Posterior vena cava (tissue), 2 donors: ENCODE measurements at regions not wholly inside any gene's neighbourhood (a gene's known extent, or its start where the extent isn't known, plus 50 kb on each side); places are given as distances from the start of the nearest gene placed in this dataset.
"Not testable (repeated sequence)": the region's sequence is repeated elsewhere in the genome, so short reads cannot be mapped to it uniquely, and the experiment has no call there.

Source experiments
- DNase-seq: peaks from one replicate; pipeline ENCODE4 v3.0.0-alpha.2; 2020; ENCODE audit warnings: low spot score
- intact Hi-C, 2 donors: fragments of 100-400 bp; cut with DNase I; formaldehyde crosslinking; loops; one replicate each; pipeline versions ENCODE4 v1.14.1 to v1.14.2; 2022 to 2023
- donor health status: DM: yes; HTN: yes; CAD: no.
- donor health status: DM: yes; HTN: yes; CAD: no.

DNA sequence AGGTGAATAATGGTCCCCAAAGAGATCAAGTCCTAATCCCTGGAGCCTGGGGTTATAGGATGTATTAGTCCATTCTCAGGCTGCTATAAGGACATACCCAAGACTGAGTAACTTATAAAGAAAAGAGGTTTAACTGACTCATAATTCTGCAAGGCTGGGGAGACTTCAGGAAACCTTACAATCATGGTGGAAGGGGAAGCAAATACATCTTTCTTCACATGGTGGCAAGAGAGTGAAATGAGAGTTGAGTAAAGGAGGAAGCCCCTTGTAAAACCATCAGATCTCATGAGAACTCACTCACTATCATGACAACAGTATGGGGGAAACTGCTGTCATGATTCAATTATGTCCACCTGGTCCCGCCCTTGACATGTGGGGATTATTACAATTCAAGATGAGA is 142.9 kb upstream of the ANKRD28 start:
- intact Hi-C loops: no loop called here
- DNase-seq: no peak

DNA sequence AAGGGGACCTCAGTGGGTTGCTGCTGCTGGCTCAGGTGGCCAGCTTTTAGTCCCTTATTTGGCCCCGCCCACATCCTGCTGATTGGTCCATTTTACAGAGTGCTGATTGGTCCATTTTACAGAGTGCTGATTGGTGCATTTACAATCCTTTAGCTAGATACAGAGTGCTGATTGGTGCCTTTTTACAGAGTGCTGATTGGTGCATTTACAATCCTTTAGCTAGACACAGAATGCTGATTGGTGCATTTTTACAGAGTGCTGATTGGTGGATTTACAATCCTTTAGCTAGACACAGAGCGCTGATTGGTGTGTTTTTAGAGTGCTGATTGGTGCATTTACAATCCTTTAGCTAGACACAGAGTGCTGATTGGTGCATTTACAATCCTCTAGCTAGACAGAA is 143.7 kb upstream of the ANKRD28 start:
- intact Hi-C loops, DNase-seq: not testable (repeated sequence)

DNA sequence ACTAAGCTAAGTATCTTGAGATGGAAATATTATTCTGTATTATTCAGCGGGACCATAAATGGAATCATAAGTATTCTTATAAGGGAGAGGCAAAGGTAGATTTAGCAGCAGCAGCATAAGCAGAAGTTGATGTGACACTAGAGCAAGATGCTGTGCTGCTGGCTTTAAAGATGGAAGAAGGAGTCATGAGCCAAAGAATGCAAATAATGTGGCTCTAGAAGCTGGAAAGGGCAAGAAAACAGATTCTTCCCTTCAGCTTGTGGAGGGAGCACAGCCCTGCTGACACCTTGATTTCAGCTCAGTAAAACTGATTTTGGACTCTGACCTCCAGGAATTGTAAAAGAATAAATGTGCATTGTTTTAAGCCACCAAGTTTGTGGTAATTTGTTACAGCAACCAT is 144.2 kb upstream of the ANKRD28 start:
- intact Hi-C loops: no loop called here

DNA sequence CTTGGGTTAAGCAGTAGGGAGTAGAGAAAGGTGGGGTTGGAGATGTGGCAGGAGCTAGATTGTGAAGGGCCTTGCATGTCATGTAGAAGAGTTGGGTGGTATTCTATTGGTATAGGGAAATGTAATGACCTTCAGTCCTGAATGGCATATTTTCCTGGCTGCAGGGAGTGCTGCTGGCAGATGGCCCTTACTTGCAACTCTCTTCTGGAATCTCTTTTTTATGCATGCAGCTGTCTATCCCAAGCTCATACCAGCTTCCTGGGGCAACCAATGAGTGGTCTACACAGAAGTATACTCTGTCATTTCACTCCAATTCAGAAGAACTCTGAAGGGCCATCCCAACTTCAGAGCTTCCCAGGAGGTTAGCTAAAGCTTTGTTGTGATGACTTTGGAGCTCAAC is 144.7 kb upstream of the ANKRD28 start:
- no peak for DNase-seq
- intact Hi-C loops: no loop called here

More for the DNA sequence above, 144.2 kb upstream of the ANKRD28 start:
- no peak for DNase-seq

GRCh38 chr3:15942936-15943335 is 145.2 kb upstream of the ANKRD28 start:
- intact Hi-C loops: no loop called here
- no peak for DNase-seq

GRCh38 chr3:15948388-15948787 is 150.6 kb upstream of the ANKRD28 start:
- intact Hi-C loops: no loop called here
- no peak for DNase-seq

DNA sequence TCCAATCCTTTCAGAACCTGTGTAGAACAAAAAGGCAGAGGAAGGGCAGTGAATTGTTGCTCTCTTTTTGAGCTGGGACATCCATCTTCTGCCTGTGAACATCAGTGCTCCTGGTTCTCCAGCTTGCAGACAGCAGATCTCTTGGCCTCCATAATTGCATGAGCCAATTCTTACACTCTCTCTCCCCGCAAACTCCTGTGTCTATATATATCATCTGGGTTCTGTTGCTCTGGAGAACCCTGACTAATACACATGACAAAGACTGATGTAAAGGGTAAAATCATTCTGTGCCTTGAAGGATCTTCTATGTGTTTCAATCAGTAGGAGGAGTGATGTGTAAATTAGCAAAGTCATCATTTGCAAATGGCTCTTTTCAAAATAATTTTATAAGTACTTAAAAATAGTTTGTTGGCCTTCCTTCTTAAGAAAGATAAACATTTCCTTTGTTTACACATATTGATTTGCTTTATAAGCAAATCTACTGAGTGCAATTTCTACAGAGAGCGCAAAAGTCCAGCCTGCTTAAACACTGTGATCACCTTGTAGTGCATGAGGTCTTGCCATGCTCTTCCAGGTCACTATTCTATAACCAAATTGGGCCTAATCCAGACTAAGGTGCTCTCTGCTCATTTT is 154.9 kb upstream of the ANKRD28 start:
- intact Hi-C loops: no loop called here
- DNase-seq: no peak

DNA sequence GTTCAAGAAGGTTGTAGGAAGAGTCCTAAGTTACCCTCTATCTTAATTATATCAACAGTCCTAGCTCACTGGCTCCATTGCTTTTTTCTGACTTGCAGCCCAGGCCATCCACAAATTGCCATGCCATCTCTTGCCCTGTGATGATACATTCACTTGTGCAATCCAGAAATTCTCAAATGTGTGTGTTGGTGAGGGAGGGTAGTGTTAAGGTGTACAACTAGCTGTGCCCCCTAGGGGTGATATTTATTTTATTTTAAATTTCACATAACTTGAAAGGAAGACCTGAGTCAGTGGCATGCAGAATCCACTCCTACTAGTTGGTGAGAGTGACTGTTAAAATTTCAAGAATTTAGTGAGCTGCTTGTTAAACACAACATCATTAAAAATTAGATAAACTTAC is 156.1 kb upstream of the ANKRD28 start:
- intact Hi-C loops: no loop called here
- DNase-seq: no peak

DNA sequence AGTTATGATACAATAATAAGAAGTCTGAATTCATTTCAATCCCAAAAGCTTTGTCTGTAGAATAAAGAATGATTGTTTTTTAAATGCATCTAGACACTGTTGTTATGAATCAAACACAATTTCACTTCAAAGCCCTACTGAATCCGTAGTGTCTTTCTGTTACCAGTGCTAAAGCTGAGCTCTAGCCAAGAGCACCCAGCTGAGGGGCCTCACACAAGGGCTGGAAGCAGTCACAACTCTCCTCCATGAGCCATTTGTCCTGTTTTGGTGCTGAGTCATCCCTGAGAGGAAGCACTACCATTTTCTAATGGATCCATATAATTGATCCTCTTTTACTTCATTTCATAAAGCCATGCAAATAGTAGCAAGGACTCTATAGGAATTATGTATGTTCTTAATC is 158.2 kb upstream of the ANKRD28 start:
- intact Hi-C loops: no loop called here
- no peak for DNase-seq

DNA sequence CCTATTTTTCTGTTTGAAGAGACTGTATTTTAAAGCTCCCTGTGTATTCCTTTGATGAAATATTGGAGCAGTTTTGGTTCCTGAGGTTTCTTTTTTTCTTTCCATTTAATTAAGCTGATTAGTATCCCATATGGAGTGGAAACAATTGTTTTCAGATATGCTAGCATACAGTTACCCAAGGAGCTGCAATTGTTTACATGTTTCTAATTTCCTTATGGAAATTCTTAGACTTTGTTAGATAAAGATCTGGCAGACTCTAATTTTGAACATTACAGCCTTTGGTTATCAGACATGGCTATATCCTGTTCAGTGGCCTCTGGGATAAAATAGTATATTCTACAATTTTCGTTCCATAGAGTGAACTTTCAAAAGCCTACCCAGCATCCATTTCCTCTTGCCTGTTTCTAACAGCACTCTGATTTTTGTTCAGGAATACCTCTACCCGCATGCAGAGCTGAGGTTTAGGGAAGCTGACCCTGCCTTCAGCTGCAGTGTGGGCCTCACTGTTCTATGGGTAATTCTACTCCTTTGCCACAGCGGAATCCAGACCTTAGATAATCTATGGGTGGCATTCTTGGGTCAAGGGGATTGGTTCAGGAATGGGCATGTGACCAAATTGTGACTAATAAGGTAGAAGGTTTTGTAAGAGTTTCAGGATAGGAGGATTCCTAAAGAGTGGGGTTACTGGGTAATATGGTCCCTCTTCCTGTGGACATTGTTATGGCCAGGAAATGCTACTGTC is 161.1 kb upstream of the ANKRD28 start:
- DNase-seq: no peak
- intact Hi-C loops: no loop called here

DNA sequence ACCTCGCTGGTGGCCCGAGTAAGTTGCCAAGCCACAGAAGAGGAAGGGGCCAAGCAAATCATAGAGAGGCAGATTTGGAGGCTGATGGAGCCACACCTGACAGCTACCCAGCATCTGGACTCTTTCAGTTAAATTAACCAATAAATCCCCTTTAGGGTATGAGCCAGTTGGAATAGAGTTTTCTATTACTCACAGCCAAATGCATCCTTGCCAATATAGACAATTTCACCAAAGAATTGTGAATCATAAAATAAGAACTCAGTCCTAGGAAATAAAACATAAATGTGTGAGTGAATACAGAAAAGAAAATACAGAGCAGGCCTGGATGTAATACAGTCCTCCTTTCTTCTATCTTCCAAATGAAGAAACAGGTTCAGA is 161.6 kb upstream of the ANKRD28 start:
- DNase-seq: no peak
- intact Hi-C loops: no loop called here

DNA sequence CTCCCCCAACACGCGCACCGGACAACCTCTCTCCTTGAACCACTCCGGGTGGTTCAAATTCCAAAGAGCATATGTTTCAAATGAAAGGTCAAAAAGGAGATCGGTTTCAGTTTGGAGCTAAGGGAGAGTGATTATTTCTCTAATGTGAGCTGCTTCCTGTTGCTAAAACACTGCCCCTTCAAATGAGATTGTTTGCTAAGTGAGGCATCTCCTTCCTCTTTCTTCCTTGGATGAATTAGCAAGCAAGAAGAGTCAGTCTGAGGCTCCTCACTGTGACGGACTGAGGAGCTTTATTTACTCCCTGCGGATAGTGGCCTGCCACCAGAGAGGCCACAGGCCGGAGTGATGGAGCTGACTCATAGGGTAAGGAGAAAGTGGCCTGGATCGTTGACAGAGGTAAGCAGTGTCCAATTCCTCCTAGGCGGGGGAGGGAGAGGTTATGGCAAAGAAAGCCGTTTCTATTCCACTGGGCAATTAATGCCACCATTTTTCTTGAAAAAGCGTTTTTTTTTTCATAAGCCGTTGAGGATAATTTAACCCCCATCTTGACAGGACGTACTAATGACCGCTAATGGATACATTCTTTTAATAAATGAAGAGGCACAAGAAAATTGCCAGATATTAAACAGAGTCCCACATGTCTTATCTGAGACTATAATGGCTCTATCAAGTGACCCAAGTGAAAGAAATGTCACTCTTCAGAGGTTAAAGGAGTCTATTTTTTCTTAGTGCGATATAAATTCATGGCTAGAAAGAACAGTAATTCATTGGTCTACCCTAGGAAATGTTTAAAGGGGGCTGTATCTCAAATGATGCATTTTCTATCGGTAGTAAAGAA is 167.0 kb upstream of the ANKRD28 start:
- intact Hi-C loops: no loop called here
- DNase-seq: no peak

- intact Hi-C loops: no loop called here
- DNase-seq: no peak
Measured at GRCh38 chr3:15967577-15967976, 169.8 kb upstream of the ANKRD28 start.

DNA sequence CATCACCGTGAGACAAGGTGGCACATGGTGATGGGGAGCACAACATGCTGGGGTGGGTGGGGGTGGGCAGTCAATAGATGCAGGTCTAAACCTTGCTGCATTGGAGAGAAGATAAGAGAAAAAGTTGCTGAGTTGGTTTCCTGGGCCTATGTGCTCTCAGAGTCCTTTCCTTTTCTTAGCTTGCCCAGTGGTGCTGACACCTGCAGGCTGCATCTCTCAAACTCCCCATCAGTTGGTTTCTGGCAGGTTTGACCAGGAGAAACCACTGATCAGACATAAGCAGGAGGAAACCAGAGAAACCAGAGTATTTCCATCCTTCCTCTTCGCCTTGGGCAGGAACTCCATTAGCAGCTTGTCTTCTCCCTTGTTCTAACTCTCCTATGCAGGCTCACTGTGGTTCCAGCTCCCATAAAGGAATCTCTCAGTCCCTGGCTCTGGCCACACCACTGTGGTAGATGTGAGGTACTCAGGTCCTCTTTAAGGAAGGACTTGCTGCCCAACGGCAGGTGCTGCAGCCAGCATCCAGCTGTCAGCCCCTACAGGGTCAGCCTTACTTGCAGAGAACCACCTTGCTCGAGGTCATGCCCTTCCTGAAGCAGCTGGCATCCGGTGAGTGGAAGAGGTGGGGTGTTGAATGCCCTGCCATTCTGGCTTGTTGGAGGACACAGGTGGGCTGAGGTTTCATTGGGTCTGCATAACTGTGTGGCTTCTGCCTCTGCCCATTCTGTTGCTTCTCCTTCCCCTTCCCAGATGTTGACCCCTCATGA is 172.3 kb upstream of the ANKRD28 start:
- intact Hi-C loops: no loop called here
- DNase-seq: no peak

- intact Hi-C loops: no loop called here
- DNase-seq: no peak
Measured at GRCh38 chr3:15973414-15973813, 175.6 kb upstream of the ANKRD28 start.

GRCh38 chr3:15973940-15974339 is 176.2 kb upstream of the ANKRD28 start:
- DNase-seq: no peak
- intact Hi-C loops: no loop called here

DNA sequence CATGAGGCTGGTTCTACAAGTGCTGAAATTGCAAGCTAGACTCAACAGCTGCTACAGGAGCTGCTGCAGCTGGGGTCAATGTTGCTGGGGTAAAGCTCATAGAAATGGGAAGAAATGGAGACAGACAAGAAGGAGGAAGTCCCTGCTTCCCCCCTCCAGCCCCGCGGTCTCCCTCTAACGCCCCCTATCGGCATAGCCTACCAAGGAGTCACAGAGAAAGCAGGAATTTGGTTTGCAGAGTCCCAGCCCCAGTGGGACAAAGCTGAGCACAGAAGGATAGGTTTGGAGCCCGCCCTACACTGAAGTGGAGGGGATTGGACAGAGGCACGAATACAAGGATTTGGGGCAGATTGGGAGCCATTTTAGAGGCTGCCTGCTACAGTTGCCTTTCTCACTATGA is 176.9 kb upstream of the ANKRD28 start:
- intact Hi-C loops: loop anchor here in 1 of 2 donors (5.0 kb wide), 1 partner anchor 1402 kb away; no protein-coding TSS in a partner anchor
- DNase-seq: no peak

DNA sequence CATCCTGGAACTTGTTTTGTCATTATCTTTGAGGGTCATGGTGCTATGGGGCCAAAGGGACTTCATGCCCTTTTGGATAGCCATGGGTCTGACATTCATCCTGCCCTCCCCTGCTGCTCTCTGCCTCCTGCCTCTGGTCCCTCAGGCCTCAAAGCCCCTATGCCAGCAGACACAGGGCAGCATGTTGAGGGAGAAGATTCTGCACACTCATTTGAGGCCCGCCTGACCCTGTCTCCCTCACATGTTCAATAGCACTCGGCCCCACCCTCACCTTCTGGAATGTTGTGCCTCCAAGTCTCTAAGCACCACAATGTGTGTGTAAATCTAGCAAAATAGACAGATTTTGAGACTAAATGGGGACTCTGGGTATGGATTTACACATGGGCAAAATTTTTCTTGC is 178.7 kb upstream of the ANKRD28 start:
- intact Hi-C loops: loop anchor here in 1 of 2 donors (5.0 kb wide), 1 partner anchor 1404 kb away; no protein-coding TSS in a partner anchor
- DNase-seq: no peak

- intact Hi-C loops: loop anchor here in 1 of 2 donors (5.0 kb wide), 1 partner anchor 1405 kb away; no protein-coding TSS in a partner anchor
- no peak for DNase-seq
Measured at GRCh38 chr3:15977090-15977489, 179.3 kb upstream of the ANKRD28 start.
